Erythroblast (primary cell): ENCODE measurements at regions not wholly inside any gene's neighbourhood (a gene's known extent, or its start where the extent isn't known, plus 50 kb on each side); places are given as distances from the start of the nearest gene placed in this dataset.

Experiments
- GATA1 ChIP-seq: IDR thresholded peaks from 2 replicates; pipeline ENCODE4 v1.6.1; 2011; ENCODE audit warnings: low read depth, mild to moderate bottlenecking, control low read depth, low read length, moderate library complexity
- POLR2A ChIP-seq: IDR thresholded peaks from 2 replicates; pipeline ENCODE4 v1.6.1; 2011; ENCODE audit warnings: mild to moderate bottlenecking, low read length

DNA sequence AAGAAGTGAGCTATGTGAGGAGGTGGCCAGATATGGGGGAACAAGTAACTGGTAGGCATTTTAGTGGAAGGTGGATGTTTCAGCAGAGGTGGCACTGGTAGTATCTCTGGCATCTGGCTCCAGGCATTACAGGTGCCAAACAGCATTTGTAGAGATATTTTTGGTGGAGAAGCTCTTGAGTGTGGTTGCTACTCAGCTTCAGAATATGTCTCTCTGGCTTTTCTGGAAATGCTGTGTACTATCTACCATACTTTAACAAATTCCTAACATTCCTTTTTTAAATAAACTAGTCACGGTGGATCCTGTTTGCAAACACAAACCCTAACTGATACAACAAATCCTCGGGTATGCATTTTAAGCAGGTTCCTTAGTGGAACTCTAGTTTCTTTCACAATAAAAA lies 128.0 kb downstream of the BARX2 start:
- TF ChIP-seq POLR2A (no peak), GATA1 (no peak)
